ENCODE measurements at regions not wholly inside any gene's neighbourhood (a gene's known extent, or its start where the extent isn't known, plus 50 kb on each side); places are given as distances from the start of the nearest gene placed in this dataset.

DNA sequence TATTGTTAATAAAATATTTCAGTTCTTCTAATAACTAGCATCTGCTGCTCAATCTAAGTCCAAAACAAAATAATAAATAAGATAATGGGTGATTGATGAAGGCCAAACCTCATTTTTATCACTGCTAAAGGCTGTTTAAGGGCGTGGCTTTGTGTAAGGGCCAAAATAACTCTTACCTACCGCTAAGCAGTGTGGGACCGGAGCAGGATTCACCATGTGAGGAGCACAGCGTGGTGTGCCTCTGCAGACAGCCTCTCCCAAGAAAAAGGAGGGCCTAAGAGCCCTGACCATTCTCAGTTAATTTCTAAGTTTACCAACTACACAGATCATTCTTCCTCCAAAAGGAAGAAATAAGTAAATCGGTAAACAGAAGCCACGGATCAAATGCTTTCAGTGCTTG, 353.7 kb downstream of the ARL6IP6 start:
- DNase-seq (ENCODE audit: low spot score) = no peak
- in situ Hi-C loops (cut with MboI; ENCODE audit: low pct_unique_long_range_greater_than_20kb, low sequenced_read_pairs, unreplicated experiment) = no loop called here
- TF ChIP-seq, protein P1, sequence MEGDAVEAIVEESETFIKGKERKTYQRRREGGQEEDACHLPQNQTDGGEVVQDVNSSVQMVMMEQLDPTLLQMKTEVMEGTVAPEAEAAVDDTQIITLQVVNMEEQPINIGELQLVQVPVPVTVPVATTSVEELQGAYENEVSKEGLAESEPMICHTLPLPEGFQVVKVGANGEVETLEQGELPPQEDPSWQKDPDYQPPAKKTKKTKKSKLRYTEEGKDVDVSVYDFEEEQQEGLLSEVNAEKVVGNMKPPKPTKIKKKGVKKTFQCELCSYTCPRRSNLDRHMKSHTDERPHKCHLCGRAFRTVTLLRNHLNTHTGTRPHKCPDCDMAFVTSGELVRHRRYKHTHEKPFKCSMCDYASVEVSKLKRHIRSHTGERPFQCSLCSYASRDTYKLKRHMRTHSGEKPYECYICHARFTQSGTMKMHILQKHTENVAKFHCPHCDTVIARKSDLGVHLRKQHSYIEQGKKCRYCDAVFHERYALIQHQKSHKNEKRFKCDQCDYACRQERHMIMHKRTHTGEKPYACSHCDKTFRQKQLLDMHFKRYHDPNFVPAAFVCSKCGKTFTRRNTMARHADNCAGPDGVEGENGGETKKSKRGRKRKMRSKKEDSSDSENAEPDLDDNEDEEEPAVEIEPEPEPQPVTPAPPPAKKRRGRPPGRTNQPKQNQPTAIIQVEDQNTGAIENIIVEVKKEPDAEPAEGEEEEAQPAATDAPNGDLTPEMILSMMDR (IDR thresholded peaks at IDR 0.05; ENCODE audit: extremely low read depth, insufficient read depth, missing control alignments) = no peak

DNA sequence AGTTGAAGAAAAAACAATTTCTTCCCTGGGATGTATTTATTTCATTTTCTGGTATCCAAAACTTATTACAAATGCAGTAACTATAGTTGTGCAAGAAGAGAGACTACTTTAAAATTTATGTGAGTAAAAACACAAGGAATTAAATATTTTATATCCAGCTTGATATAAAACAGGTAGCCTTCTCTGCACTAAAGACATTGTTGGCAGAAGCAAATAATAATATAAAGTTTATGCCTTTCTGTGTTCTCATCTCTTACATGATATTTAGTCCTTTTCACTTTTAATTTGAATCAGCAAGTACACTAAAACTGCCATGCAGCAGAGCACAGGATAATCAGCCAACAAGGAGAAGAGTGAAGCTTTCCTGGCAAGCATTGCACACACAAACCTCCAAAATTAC, 352.7 kb downstream of the ARL6IP6 start:
- in situ Hi-C loops (cut with MboI; ENCODE audit: low pct_unique_long_range_greater_than_20kb, low sequenced_read_pairs, unreplicated experiment) = no loop called here
- TF ChIP-seq, protein P1 (IDR thresholded peaks at IDR 0.05; ENCODE audit: extremely low read depth, insufficient read depth, missing control alignments) = no peak
- no peak for DNase-seq (ENCODE audit: low spot score)

DNA sequence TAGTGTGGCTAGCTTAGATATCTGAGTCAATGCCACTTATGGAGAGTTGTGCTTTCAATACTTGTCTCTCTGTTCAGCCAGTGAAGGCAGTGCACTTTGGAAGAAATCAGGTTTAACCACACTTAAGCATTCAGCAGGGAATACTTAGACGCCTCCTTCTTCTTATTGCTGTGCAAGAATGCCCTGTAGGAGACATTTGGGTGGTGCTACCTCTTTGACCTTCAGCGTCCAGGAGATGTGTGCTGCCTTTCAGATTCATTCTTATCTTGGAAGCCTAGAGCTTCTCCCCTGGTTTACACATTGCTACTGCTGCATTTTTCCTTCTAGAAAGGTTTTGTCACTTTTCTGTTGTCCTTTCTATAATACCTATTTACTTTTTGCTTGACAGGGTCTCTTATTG, 350.5 kb downstream of the ARL6IP6 start:
- no peak for DNase-seq (ENCODE audit: low spot score)
- in situ Hi-C loops (cut with MboI; ENCODE audit: low pct_unique_long_range_greater_than_20kb, low sequenced_read_pairs, unreplicated experiment) = no loop called here
- TF ChIP-seq, protein P1 (IDR thresholded peaks at IDR 0.05; ENCODE audit: extremely low read depth, insufficient read depth, missing control alignments) = no peak

DNA sequence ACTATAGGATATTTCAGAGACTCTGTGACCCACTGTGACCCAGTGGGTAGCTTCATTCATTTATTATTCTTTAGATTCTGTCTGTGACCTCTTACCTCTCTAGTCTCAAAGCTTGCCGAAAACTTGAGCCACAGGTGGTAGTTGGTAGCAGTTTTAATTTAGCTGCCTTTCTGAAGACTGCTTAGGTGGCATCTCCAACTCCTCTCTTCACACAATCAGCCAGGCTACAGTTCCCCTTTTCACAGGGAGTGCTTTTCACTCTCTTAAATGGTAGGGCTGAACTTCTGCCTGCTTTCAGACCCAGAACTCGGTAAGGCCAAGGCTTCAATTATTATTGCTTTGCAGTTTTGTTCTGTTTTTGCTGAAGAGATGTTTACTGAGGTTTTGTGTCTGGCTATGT, 349.6 kb downstream of the ARL6IP6 start:
- no peak for DNase-seq (ENCODE audit: low spot score)
- in situ Hi-C loops (cut with MboI; ENCODE audit: low pct_unique_long_range_greater_than_20kb, low sequenced_read_pairs, unreplicated experiment) = no loop called here
- TF ChIP-seq, protein P1 (IDR thresholded peaks at IDR 0.05; ENCODE audit: extremely low read depth, insufficient read depth, missing control alignments) = no peak

DNA sequence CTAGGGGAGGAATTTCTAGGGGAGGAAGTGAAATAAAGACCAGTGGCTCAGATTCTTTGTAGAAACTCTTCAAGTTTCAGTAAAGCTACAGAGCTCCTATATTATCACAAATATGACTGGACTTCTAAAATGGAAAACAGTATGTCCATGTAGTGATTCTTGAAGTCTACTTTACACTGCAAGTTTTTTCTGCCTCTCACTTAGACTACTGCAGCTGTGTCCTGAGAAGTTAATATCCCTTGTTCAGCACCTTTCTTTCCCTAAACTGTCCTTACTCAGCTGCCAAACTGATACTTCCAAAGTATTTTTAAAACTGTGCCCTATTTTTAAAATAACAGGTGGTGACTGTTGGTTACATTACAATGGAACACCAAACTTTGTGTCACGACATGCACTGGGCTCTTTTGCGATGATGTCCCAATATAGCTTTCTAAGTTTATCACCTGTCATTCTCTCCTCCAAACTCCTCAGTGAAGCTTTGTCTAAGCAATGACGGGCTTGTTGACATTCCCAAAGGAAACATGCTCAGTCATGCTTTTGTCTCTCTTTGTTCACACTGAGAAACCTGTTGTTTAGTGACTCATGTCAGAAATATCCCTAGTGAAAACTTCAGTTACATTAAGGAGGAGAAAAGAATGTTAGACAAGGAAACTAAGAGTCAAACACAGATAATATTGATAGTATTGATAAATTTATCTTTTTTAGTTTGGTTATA, 341.1 kb downstream of the ARL6IP6 start:
- TF ChIP-seq, protein P1 (IDR thresholded peaks at IDR 0.05; ENCODE audit: extremely low read depth, insufficient read depth, missing control alignments) = no peak
- DNase-seq (ENCODE audit: low spot score) = no peak
- in situ Hi-C loops (cut with MboI; ENCODE audit: low pct_unique_long_range_greater_than_20kb, low sequenced_read_pairs, unreplicated experiment) = no loop called here

DNA sequence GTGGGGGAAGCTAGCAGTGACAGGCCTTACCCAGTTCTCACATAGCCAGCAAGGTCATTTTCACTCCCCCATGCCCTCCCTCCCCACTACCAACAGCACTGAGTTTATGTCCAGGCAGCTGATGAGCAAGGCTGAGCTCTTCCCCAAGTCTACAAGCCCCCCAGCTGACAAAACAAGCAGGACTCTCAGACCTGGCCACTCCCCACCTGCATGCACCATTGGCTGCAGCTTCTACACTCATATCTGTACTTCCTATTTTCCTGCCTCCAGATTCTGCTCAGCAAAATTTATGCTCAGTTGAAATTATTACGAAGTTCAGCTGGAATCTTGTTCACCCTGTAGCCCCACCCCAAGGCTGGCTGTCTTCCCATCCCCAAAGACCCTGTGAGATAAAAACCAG, 339.3 kb downstream of the ARL6IP6 start:
- TF ChIP-seq, protein P1 (IDR thresholded peaks at IDR 0.05; ENCODE audit: extremely low read depth, insufficient read depth, missing control alignments) = no peak
- in situ Hi-C loops (cut with MboI; ENCODE audit: low pct_unique_long_range_greater_than_20kb, low sequenced_read_pairs, unreplicated experiment) = no loop called here
- no peak for DNase-seq (ENCODE audit: low spot score)

Measured in GM13977 (cell line).